K562 (cell line): ENCODE measurements at regions not wholly inside any gene's neighbourhood (a gene's known extent, or its start where the extent isn't known, plus 50 kb on each side); places are given as distances from the start of the nearest gene placed in this dataset.

Experiments
- ATAC-seq: fragments of 200-7000 bp; cut with Tn5 transposase; 3 replicates; pipeline ENCODE4 v1.9.1; 2020; ENCODE audit warnings: moderate library complexity
- BruUV-seq: library from RNA; stranded (reverse); fragments of 400-500 nt; replicated peaks from 2 replicates; lab custom pipeline; 2021; lab: Mats Ljungman, UMichigan
- CTCF ChIA-PET: fragments of 300-600 bp; formaldehyde crosslinking; extraction: SDS; loops from one replicate; lab custom pipeline; 2021; ENCODE audit warnings: low intra/inter-chr PET ratio; lab: Yijun Ruan, JAX
- POLR2A ChIA-PET: fragments of 300-600, 350-650 bp; sonication (Branson Sonifier 250); formaldehyde crosslinking; extraction: SDS; loops from one replicate; lab custom pipeline; 2021; ENCODE audit warnings: antibody characterized with exemption, inconsistent platforms; lab: Yijun Ruan, JAX
- DNase-seq, 4 experiments: peaks; one replicate each; pipeline versions ENCODE4 v3.0.0 to v3.0.0-alpha.2; 2011 to 2018; ENCODE audit warnings: low spot score in 3 of 4, mixed read lengths in 3 of 4; ENCODE audit errors: extremely low read depth in 1 of 4
- FAIRE-seq: peaks from 2 replicates; lab custom pipeline; 2011; peaks lifted over from hg19 to GRCh38; lab: Jason Lieb, UNC
- H2AFZ ChIP-seq: 2 replicates; pipeline ENCODE4 v1.6.0; 2011; ENCODE audit warnings: low read depth, low read length, control low read depth, inconsistent platforms
- H3K27ac ChIP-seq: fragments of 200-600 bp; 3 replicates; pipeline ENCODE4 v1.8.0; 2011; ENCODE audit warnings: low read depth, mild to moderate bottlenecking, control low read depth, inconsistent platforms, low read length, moderate library complexity, mixed read lengths; ENCODE audit errors: extremely low read depth
- H3K27me3 ChIP-seq, 2 experiments: fragments of 300-600 bp in 1 of 2; 2 replicates in 1 of 2; 3 replicates in 1 of 2; pipeline versions ENCODE4 v1.6.0 to v1.8.0; 2011; ENCODE audit warnings: inconsistent platforms in 2 of 2, low read length in 2 of 2, mild to moderate bottlenecking in 1 of 2, mixed read lengths in 1 of 2, moderate library complexity in 1 of 2; ENCODE audit not compliant: control insufficient read depth in 2 of 2, insufficient read depth in 2 of 2
- H3K36me3 ChIP-seq: fragments of 300-600 bp; 3 replicates; pipeline ENCODE4 v1.8.0; 2011; ENCODE audit warnings: mild to moderate bottlenecking, low read length, inconsistent platforms; ENCODE audit not compliant: control insufficient read depth, insufficient read depth
- H3K4me1 ChIP-seq, 2 experiments: fragments of 200-600 bp in 1 of 2; replicated peaks in 1 of 2; 2 replicates in 1 of 2; 3 replicates in 1 of 2; pipeline versions ENCODE4 v1.5.1 to v1.8.0; 2011; ENCODE audit warnings: inconsistent platforms in 2 of 2, low read length in 2 of 2, mild to moderate bottlenecking in 1 of 2, mixed read lengths in 1 of 2, moderate library complexity in 1 of 2; ENCODE audit not compliant: control insufficient read depth in 2 of 2, insufficient read depth in 2 of 2
- H3K4me2 ChIP-seq: 2 replicates; pipeline ENCODE4 v1.6.1; 2011; ENCODE audit warnings: low read length, control low read depth, inconsistent platforms, mixed read lengths; ENCODE audit not compliant: insufficient read depth
- H3K4me3 ChIP-seq: fragments of 200-600 bp; sonication (generic), shearing (Covaris generic); 2 replicates; pipeline ENCODE4 v1.5.1; 2016; ENCODE audit warnings: control low read depth, inconsistent platforms
- H3K79me2 ChIP-seq: fragments of 200-600 bp; 3 replicates; pipeline ENCODE4 v1.8.0; 2011; ENCODE audit warnings: low read length, inconsistent platforms; ENCODE audit not compliant: control insufficient read depth, insufficient read depth
- H3K9ac ChIP-seq, 2 experiments: 2 replicates each; pipeline versions ENCODE4 v1.6.0 to v1.6.1; 2011; ENCODE audit warnings: low read depth in 2 of 2, low read length in 2 of 2, control low read depth in 1 of 2, inconsistent platforms in 1 of 2, mild to moderate bottlenecking in 1 of 2, mixed read lengths in 1 of 2; ENCODE audit not compliant: insufficient read depth in 1 of 2
- H3K9me1 ChIP-seq: one replicate; pipeline ENCODE4 v1.6.0; 2011; ENCODE audit warnings: inconsistent platforms, mild to moderate bottlenecking, low read length, moderate library complexity; ENCODE audit not compliant: control insufficient read depth, insufficient read depth
- H3K9me3 ChIP-seq: replicated peaks from 2 replicates; pipeline ENCODE4 v1.5.1; 2011; ENCODE audit warnings: low read depth, low read length, inconsistent platforms; ENCODE audit not compliant: control insufficient read depth, insufficient read depth
- H4K20me1 ChIP-seq: replicated peaks from 2 replicates; pipeline ENCODE4 v1.6.1; 2011; ENCODE audit warnings: low read length, inconsistent platforms, mixed read lengths; ENCODE audit not compliant: control insufficient read depth, insufficient read depth
- CHAMP1 ChIP-seq: fragments of 450-650 bp; IDR thresholded peaks from 2 replicates; pipeline ENCODE4 v1.6.1; 2016; ENCODE audit warnings: mild to moderate bottlenecking
- DACH1 ChIP-seq: fragments of 450-650 bp; IDR thresholded peaks from 2 replicates; pipeline ENCODE4 v1.6.1; 2018; ENCODE audit not compliant: partially characterized antibody
- DMBX1 ChIP-seq: fragments of 250-450 bp; sonication (Bioruptor Pico); IDR thresholded peaks from 2 replicates; pipeline ENCODE4 v1.8.0; 2022; ENCODE audit warnings: inconsistent platforms, mild to moderate bottlenecking, moderate library complexity, borderline replicate concordance
- ETV1 ChIP-seq: fragments of 450-650 bp; conservative IDR thresholded peaks from 2 replicates; pipeline ENCODE4 v1.6.1; 2016; ENCODE audit warnings: missing genetic modification characterization, control low read depth, low read depth, missing compliant biosample characterization
- FOXK1 ChIP-seq: sonication (generic); formaldehyde crosslinking; IDR thresholded peaks from 2 replicates; pipeline ENCODE4 v1.8.0; 2022; ENCODE audit warnings: missing genetic modification reagents, mild to moderate bottlenecking, borderline replicate concordance
- HINFP ChIP-seq: fragments of 450-650 bp; conservative IDR thresholded peaks from 2 replicates; pipeline ENCODE4 v1.6.1; 2016; ENCODE audit warnings: missing genetic modification characterization, low read depth, mild to moderate bottlenecking, control low read depth, missing compliant biosample characterization
- KLF6 ChIP-seq: fragments of 250-450 bp; sonication (Bioruptor Pico); IDR thresholded peaks from 2 replicates; pipeline ENCODE4 v1.4.0; 2020; ENCODE audit warnings: mild to moderate bottlenecking, moderate library complexity, borderline replicate concordance
- OTX1 ChIP-seq: fragments of 450-650 bp; formaldehyde crosslinking; IDR thresholded peaks from 2 replicates; pipeline ENCODE4 v1.4.0; 2022; ENCODE audit warnings: mild to moderate bottlenecking
- POLR2B ChIP-seq: fragments of 450-650 bp; IDR thresholded peaks from 2 replicates; pipeline ENCODE4 v1.6.1; 2018; ENCODE audit warnings: low read depth; ENCODE audit not compliant: partially characterized antibody
- SRF ChIP-seq, 2 experiments: fragments of 250-450, 450-650 bp in 1 of 2; sonication (Bioruptor Pico) in 1 of 2; sonication (generic) in 1 of 2; formaldehyde crosslinking; IDR thresholded peaks; 2 replicates each; pipeline versions ENCODE4 v1.5.0 to v1.5.1; 2020 to 2022; ENCODE audit warnings: mild to moderate bottlenecking in 1 of 2, missing genetic modification reagents in 1 of 2
- THAP7 ChIP-seq: fragments of 250-450 bp; sonication (Bioruptor Pico); IDR thresholded peaks from 2 replicates; pipeline ENCODE4 v1.5.0; 2021
- ZNF584 ChIP-seq: fragments of 200-800 bp; sonication (Bioruptor generic); IDR thresholded peaks from 2 replicates; pipeline ENCODE4 v1.6.1; 2016; ENCODE audit warnings: low read depth, mild to moderate bottlenecking, missing genetic modification characterization, missing compliant biosample characterization
- ZNF609 ChIP-seq: sonication (generic); formaldehyde crosslinking; IDR thresholded peaks from 2 replicates; pipeline ENCODE4 v1.8.1; 2023; ENCODE audit warnings: missing genetic modification reagents, mild to moderate bottlenecking, borderline replicate concordance
- WGBS: fragments of 100-300 bp; shearing (Covaris generic); methylation state at CpG from one replicate; pipeline ENCODE4 v1.1.6; 2016; ENCODE audit warnings: low coverage, mixed read lengths; ENCODE audit not compliant: insufficient coverage; ENCODE audit errors: missing lambda C conversion rate; 5-methylcytosine and 5-hydroxymethylcytosine counted together
- in situ Hi-C: fragments of 300-500 bp; cut with MboI; formaldehyde crosslinking; loops from 4 replicates; pipeline ENCODE4 v1.15.0; 2018; ENCODE audit warnings: inconsistent platforms, mixed read lengths
- intact Hi-C: fragments of 100-400 bp; cut with micrococcal nuclease; formaldehyde crosslinking; loops from 2 replicates; pipeline ENCODE4 v1.14.2; 2022

- FAIRE-seq (no peak), DNase-seq (no peak), ATAC-seq (no peak)
- intact Hi-C loops (no loop called here), in situ Hi-C loops (no loop called here)
- no peaks in the 10 kb centered on the region for H3K27me3 ChIP-seq
- POLR2A ChIA-PET, result no interaction called here
- H3K4me3 ChIP-seq, result no peak overlapping the region
- no peaks in the 10 kb centered on the region for H3K36me3 ChIP-seq
- H3K9me3 ChIP-seq, result no peaks in the 10 kb centered on the region
- H3K9ac ChIP-seq, result no peak overlapping the region
- no peak overlapping the region for H3K27ac ChIP-seq
- BruUV-seq, result no TSS peak
- H3K4me2 ChIP-seq, result no peak overlapping the region
- no peaks in the 10 kb centered on the region for H4K20me1 ChIP-seq
- no peaks in the 10 kb centered on the region for H3K9me1 ChIP-seq
- CTCF ChIA-PET, result no interaction called here
- WGBS, result 0% methylated on average over 3 of the region's 3 CpGs
- no peak overlapping the region for H2AFZ ChIP-seq
- no peaks in the 10 kb centered on the region for H3K4me1 ChIP-seq
- no peaks in the 10 kb centered on the region for H3K79me2 ChIP-seq
- TF ChIP-seq POLR2B, result no peak
- no peak for TF ChIP-seq ZNF609 (CRISPR knock-in tag)
- no peak for TF ChIP-seq THAP7 (CRISPR knock-in tag)
- no peak for TF ChIP-seq ZNF584 (CRISPR knock-in tag)
- TF ChIP-seq FOXK1 (CRISPR knock-in tag), result no peak
- no peak for TF ChIP-seq ETV1
- TF ChIP-seq DMBX1 (CRISPR knock-in tag), result no peak
- no peak for TF ChIP-seq HINFP (tag)
- TF ChIP-seq DACH1, result no peak
- no peak for TF ChIP-seq CHAMP1
- TF ChIP-seq SRF (CRISPR knock-in tag; IDR thresholded peaks at IDR 0.05), result no peak
- no peak for TF ChIP-seq KLF6 (CRISPR knock-in tag)
- no peak for TF ChIP-seq OTX1
These were observed 258.8 kb downstream of the FAM181B start for GRCh38 chr11:82474876-82475275.
